H1 (cell line): ENCODE measurements at regions not wholly inside any gene's neighbourhood (a gene's known extent, or its start where the extent isn't known, plus 50 kb on each side); places are given as distances from the start of the nearest gene placed in this dataset.

Experiments used
- NRF1 ChIP-seq: IDR thresholded peaks from 2 replicates; pipeline ENCODE4 v1.6.1; 2011; ENCODE audit warnings: mild to moderate bottlenecking, low read depth, low read length, improper control_type of control experiment
- POLR2A ChIP-seq, 2 experiments: IDR thresholded peaks; 1 replicate in 1 of 2; 2 replicates in 1 of 2; pipeline ENCODE4 v1.6.1; 2011; ENCODE audit warnings: low read depth in 2 of 2, low read length in 2 of 2, mild to moderate bottlenecking in 2 of 2; ENCODE audit errors: control extremely low read depth in 1 of 2
- SP1 ChIP-seq: IDR thresholded peaks from 2 replicates; pipeline ENCODE4 v1.6.1; 2011; ENCODE audit warnings: low read depth, low read length
- SP4 ChIP-seq: IDR thresholded peaks from 2 replicates; pipeline ENCODE4 v1.6.1; 2012; ENCODE audit warnings: low read length, inconsistent platforms
- ZNF274 ChIP-seq: IDR thresholded peaks from 2 replicates; pipeline ENCODE4 v1.7.0; 2012; ENCODE audit warnings: low read length, borderline replicate concordance; ENCODE audit errors: extremely low read depth
- TF ChIP-seq, protein P1 (sequence below), 3 experiments: IDR thresholded peaks; 1 replicate in 2 of 3; 2 replicates in 1 of 3; pipeline versions ENCODE4 v1.5.1 to v1.6.1; 2011; ENCODE audit warnings: low read length in 3 of 3, mild to moderate bottlenecking in 3 of 3, inconsistent platforms in 2 of 3, low read depth in 1 of 3, moderate library complexity in 1 of 3; ENCODE audit not compliant: insufficient read depth in 1 of 3; ENCODE audit errors: control extremely low read depth in 1 of 3

DNA sequence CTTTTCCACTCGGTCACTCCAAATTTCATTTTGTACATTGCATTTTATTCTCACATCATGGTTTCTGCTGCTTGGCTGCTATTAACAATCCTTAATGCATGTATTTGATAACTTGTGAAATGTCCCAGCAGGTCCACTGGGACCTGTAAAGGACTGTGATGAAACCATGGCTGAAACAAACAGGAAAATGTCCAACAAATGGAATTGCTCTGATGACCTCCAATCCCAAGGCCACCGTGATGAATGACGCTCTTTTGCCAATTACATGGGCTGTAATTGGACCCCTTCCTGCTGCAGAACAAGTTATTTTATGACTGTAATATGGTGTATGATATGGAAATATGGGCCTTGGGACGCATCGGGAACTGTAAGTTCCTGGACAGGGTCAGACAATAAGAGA is 224.2 kb upstream of the CXCR4 start:
- TF ChIP-seq, protein P1, sequence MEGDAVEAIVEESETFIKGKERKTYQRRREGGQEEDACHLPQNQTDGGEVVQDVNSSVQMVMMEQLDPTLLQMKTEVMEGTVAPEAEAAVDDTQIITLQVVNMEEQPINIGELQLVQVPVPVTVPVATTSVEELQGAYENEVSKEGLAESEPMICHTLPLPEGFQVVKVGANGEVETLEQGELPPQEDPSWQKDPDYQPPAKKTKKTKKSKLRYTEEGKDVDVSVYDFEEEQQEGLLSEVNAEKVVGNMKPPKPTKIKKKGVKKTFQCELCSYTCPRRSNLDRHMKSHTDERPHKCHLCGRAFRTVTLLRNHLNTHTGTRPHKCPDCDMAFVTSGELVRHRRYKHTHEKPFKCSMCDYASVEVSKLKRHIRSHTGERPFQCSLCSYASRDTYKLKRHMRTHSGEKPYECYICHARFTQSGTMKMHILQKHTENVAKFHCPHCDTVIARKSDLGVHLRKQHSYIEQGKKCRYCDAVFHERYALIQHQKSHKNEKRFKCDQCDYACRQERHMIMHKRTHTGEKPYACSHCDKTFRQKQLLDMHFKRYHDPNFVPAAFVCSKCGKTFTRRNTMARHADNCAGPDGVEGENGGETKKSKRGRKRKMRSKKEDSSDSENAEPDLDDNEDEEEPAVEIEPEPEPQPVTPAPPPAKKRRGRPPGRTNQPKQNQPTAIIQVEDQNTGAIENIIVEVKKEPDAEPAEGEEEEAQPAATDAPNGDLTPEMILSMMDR (IDR thresholded peaks at IDR 0.05; ENCODE audit: control extremely low read depth in 1 of 3, insufficient read depth in 1 of 3, low read depth in 1 of 3, low read length in 3 of 3) = no peak
- TF ChIP-seq POLR2A (IDR thresholded peaks at IDR 0.05; ENCODE audit: control extremely low read depth in 1 of 2, low read depth in 2 of 2, low read length in 2 of 2) = no peak
- TF ChIP-seq SP1 = no peak
- no peak for TF ChIP-seq SP4
- TF ChIP-seq ZNF274 = no peak
- TF ChIP-seq NRF1 = no peak
